B cell (primary cell): ENCODE measurements at regions not wholly inside any gene's neighbourhood (a gene's known extent, or its start where the extent isn't known, plus 50 kb on each side); places are given as distances from the start of the nearest gene placed in this dataset.

Experiments used
- ATAC-seq: fragments of 200-7000 bp; cut with Tn5 transposase; one replicate; pipeline ENCODE4 v1.10.0; 2021; ENCODE audit warnings: low read depth, mild to moderate bottlenecking, moderate number of reproducible peaks, moderate library complexity
- CTCF ChIA-PET: fragments of 350-600 bp; sonication (Branson Sonifier 250); formaldehyde crosslinking; loops from one replicate; lab custom pipeline; 2021; ENCODE audit warnings: antibody characterized with exemption, inconsistent platforms; lab: Charles Lee
- POLR2A ChIA-PET: fragments of 350-600 bp; sonication (Branson Sonifier 250); formaldehyde crosslinking; loops from one replicate; lab custom pipeline; 2021; ENCODE audit warnings: antibody characterized with exemption; lab: Charles Lee
- DNase-seq: peaks from one replicate; pipeline ENCODE4 v3.0.0; 2013
- H2AFZ ChIP-seq: 2 replicates; pipeline ENCODE4 v1.6.1; 2012; ENCODE audit warnings: mild to moderate bottlenecking, low read depth, low read length; ENCODE audit not compliant: insufficient read depth, poor library complexity, severe bottlenecking
- H3K27ac ChIP-seq, 2 donors: 1 replicate in 1 of 2; 2 replicates in 1 of 2; pipeline ENCODE4 v1.5.1; 2012 to 2013; ENCODE audit warnings: low read length in 2 of 2, mild to moderate bottlenecking in 2 of 2, moderate library complexity in 1 of 2
- H3K27me3 ChIP-seq, 4 experiments: fragments of 200-600 bp in 1 of 4; sonication (generic) in 1 of 4; replicated peaks in 1 of 4; 1 replicate in 2 of 4; 2 replicates in 2 of 4; pipeline versions ENCODE4 v1.6.1 to v1.7.0; 2013 to 2016; ENCODE audit warnings: low read length in 3 of 4, mild to moderate bottlenecking in 2 of 4, mixed read lengths in 1 of 4, moderate library complexity in 1 of 4; ENCODE audit not compliant: insufficient read depth in 4 of 4, control insufficient read depth in 3 of 4; ENCODE audit errors: control extremely low read depth in 1 of 4
- H3K36me3 ChIP-seq, 2 experiments: replicated peaks in 1 of 2; 1 replicate in 1 of 2; 2 replicates in 1 of 2; pipeline versions ENCODE4 v1.6.1 to v1.7.1; 2013; ENCODE audit warnings: low read length in 1 of 2; ENCODE audit not compliant: insufficient read depth in 2 of 2, control insufficient read depth in 1 of 2; ENCODE audit errors: control extremely low read depth in 1 of 2, extremely low read depth in 1 of 2
- H3K4me1 ChIP-seq, 2 donors: fragments of 200-600 bp in 1 of 2; sonication (generic) in 1 of 2; 1 replicate in 1 of 2; 2 replicates in 1 of 2; pipeline versions ENCODE4 v1.5.1 to v1.6.1; 2013 to 2017; ENCODE audit warnings: low read length in 2 of 2; ENCODE audit not compliant: control insufficient read depth in 2 of 2, insufficient read depth in 2 of 2
- H3K4me2 ChIP-seq: replicated peaks from 2 replicates; pipeline ENCODE3; 2012; ENCODE audit warnings: mild to moderate bottlenecking, low read depth, low read length; ENCODE audit not compliant: poor library complexity, severe bottlenecking
- H3K4me3 ChIP-seq, 5 experiments: fragments of 200-600 bp in 1 of 5; sonication (generic) in 1 of 5; 1 replicate in 3 of 5; 2 replicates in 2 of 5; pipeline versions ENCODE4 v1.5.1 to v1.7.0; 2011 to 2016; ENCODE audit warnings: low read length in 4 of 5, mild to moderate bottlenecking in 4 of 5, low read depth in 2 of 5, control low read depth in 1 of 5, moderate library complexity in 1 of 5; ENCODE audit not compliant: insufficient read depth in 1 of 5; ENCODE audit errors: control extremely low read depth in 1 of 5, extremely low read depth in 1 of 5
- H3K79me2 ChIP-seq: fragments of 200-600 bp; sonication (generic); one replicate; pipeline ENCODE4 v1.6.0; 2016; ENCODE audit warnings: low read length; ENCODE audit not compliant: control insufficient read depth, insufficient read depth
- H3K9ac ChIP-seq: fragments of 200-600 bp; sonication (generic); 2 replicates; pipeline ENCODE4 v1.6.1; 2017; ENCODE audit warnings: mild to moderate bottlenecking, low read length, moderate library complexity
- H3K9me3 ChIP-seq, 3 donors: one replicate each; pipeline versions ENCODE4 v1.6.1 to v1.7.1; 2013; ENCODE audit warnings: low read length in 2 of 3; ENCODE audit not compliant: control insufficient read depth in 2 of 3, insufficient read depth in 1 of 3; ENCODE audit errors: control extremely low read depth in 1 of 3
- H4K20me1 ChIP-seq: 2 replicates; pipeline ENCODE4 v1.6.0; 2012; ENCODE audit warnings: mild to moderate bottlenecking, low read length; ENCODE audit not compliant: insufficient read depth, control insufficient read depth, poor library complexity, severe bottlenecking
- H3K27ac Mint-ChIP-seq: one replicate; pipeline ENCODE4 v1.8.0; 2021; ENCODE audit warnings: mixed read lengths
- H3K27me3 Mint-ChIP-seq: one replicate; pipeline ENCODE4 v1.8.0; 2021; ENCODE audit warnings: mixed read lengths
- H3K4me1 Mint-ChIP-seq: one replicate; pipeline ENCODE4 v1.8.0; 2021; ENCODE audit warnings: mixed read lengths
- H3K4me3 Mint-ChIP-seq: one replicate; pipeline ENCODE4 v1.8.0; 2021; ENCODE audit warnings: mixed read lengths
- H3K9me3 Mint-ChIP-seq: one replicate; pipeline ENCODE4 v1.8.0; 2022; ENCODE audit warnings: mixed read lengths; ENCODE audit not compliant: insufficient read depth
- EZH2 ChIP-seq: IDR thresholded peaks from 2 replicates; pipeline ENCODE4 v1.6.1; 2012; ENCODE audit warnings: borderline replicate concordance, low read depth, mild to moderate bottlenecking, moderate library complexity, low read length; ENCODE audit not compliant: insufficient read depth, poor library complexity, severe bottlenecking
- WGBS: methylation state at CpG from one replicate; pipeline ENCODE4 v1.1.5; 2013; ENCODE audit warnings: missing lambda C conversion rate; ENCODE audit not compliant: insufficient coverage; 5-methylcytosine and 5-hydroxymethylcytosine counted together
- intact Hi-C: fragments of 100-400 bp; cut with micrococcal nuclease; formaldehyde crosslinking; loops from one replicate; pipeline ENCODE4 v1.10.0; 2022
- TF ChIP-seq, protein P1 (sequence below): fragments of 200-600 bp; IDR thresholded peaks from one replicate; pipeline ENCODE4 v1.8.0; 2022; ENCODE audit warnings: antibody characterized with exemption, mild to moderate bottlenecking

DNA sequence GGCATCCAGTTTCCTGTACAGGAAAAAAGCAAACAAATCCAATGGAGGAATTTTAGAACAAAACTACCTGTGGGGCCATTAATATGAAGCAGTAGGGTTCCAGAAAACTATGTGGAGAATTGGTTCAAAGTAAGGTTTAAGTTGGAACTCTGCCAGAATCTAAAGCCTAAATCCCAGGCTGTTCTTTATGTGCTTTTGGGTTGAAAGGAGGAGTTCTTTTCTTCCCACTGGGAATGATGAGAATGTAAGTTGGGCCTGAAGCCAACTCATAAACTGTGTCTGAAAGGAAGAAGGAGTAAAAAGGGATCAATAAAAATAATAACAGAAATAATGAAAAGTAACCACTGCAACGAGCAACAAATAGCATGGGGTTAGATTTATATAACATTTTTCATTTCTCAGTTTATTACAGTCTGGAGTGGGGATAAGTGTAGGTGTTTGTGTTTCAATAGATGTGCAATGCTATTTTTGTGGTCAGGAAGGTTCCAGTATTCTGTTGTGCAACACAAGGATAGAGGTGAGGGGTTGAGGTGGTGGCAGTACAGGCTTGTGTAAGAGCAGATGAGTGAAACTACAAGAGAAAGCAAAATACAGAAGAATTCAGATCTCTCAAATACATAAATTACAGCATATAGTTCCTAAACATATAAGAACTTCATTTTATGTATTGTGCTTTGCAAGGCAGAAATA lies 373.6 kb downstream of the EMP1 start:
- peaks cover 0 to 5% (median 0%) of the 10 kb centered on the region in 4 experiments for H3K27me3 ChIP-seq
- H3K9ac ChIP-seq: no peak overlapping the region
- H3K27me3 Mint-ChIP-seq: no peaks in the 10 kb centered on the region
- no peaks in the 10 kb centered on the region for H3K9me3 Mint-ChIP-seq
- no peak overlapping the region for H3K4me2 ChIP-seq
- CTCF ChIA-PET: interaction anchor here (1.2 kb wide), 1 partner anchor 292 kb away, joined by 3 read pairs; no protein-coding TSS in a partner anchor
- WGBS: no CpG with 5 or more reads among the region's 1 CpG
- DNase-seq (no peak), ATAC-seq (no peak)
- H3K27ac Mint-ChIP-seq: no peak overlapping the region
- H2AFZ ChIP-seq: no peak overlapping the region
- no peaks in the 10 kb centered on the region for H3K9me3 ChIP-seq
- no peak overlapping the region for H3K4me3 ChIP-seq
- H3K4me1 Mint-ChIP-seq: no peaks in the 10 kb centered on the region
- no peaks in the 10 kb centered on the region for H3K36me3 ChIP-seq
- H3K4me3 Mint-ChIP-seq: no peak overlapping the region
- no peaks in the 10 kb centered on the region for H3K4me1 ChIP-seq
- H3K79me2 ChIP-seq: no peaks in the 10 kb centered on the region
- intact Hi-C loops: no loop called here
- H3K27ac ChIP-seq: no peak overlapping the region
- TF ChIP-seq, protein P1, sequence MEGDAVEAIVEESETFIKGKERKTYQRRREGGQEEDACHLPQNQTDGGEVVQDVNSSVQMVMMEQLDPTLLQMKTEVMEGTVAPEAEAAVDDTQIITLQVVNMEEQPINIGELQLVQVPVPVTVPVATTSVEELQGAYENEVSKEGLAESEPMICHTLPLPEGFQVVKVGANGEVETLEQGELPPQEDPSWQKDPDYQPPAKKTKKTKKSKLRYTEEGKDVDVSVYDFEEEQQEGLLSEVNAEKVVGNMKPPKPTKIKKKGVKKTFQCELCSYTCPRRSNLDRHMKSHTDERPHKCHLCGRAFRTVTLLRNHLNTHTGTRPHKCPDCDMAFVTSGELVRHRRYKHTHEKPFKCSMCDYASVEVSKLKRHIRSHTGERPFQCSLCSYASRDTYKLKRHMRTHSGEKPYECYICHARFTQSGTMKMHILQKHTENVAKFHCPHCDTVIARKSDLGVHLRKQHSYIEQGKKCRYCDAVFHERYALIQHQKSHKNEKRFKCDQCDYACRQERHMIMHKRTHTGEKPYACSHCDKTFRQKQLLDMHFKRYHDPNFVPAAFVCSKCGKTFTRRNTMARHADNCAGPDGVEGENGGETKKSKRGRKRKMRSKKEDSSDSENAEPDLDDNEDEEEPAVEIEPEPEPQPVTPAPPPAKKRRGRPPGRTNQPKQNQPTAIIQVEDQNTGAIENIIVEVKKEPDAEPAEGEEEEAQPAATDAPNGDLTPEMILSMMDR: no peak
- no peak for TF ChIP-seq EZH2
- H4K20me1 ChIP-seq: no peaks in the 10 kb centered on the region
- POLR2A ChIA-PET: no interaction called here

DNA sequence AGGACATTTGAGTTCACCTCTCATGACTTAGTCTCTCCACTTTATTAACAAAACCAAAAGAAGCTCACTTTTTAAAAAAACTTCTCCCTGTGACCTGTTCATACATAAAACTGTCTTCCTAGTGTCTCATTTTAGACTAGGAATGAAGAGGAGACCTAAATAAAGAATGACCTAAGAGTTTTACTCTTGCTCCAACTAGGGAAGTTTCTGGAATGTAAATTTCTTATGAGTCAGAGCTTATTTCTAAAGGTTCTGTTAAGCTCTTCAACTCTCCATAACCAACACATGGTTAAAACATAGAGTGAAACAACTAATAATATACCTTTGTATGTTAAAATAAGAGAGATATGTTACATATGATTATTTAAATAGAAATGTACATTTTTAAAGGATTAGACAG lies 369.8 kb downstream of the EMP1 start:
- H3K4me3 Mint-ChIP-seq: no peak overlapping the region
- POLR2A ChIA-PET: no interaction called here

More for the DNA sequence above, 369.8 kb downstream of the EMP1 start:
- Histone ChIP-seq H3K9me3 (peaks cover 0 to 22% (median 0%) of the 10 kb centered on the region in 3 donors), H3K27ac (no peak overlapping the region), H3K9ac (no peak overlapping the region), H3K4me1 (no peaks in the 10 kb centered on the region), H3K36me3 (no peaks in the 10 kb centered on the region), H4K20me1 (no peaks in the 10 kb centered on the region), H3K79me2 (no peaks in the 10 kb centered on the region), H3K27me3 (peaks cover 0 to 5% (median 0%) of the 10 kb centered on the region in 4 experiments), H2AFZ (no peak overlapping the region), H3K4me2 (no peak overlapping the region), H3K4me3 (no peak overlapping the region)
- H3K4me1 Mint-ChIP-seq: no peaks in the 10 kb centered on the region
- intact Hi-C loops: no loop called here
- TF ChIP-seq EZH2: no peak
- TF ChIP-seq, protein P1: no peak
- DNase-seq (no peak), ATAC-seq (no peak)
- CTCF ChIA-PET: no interaction called here
- H3K9me3 Mint-ChIP-seq: no peaks in the 10 kb centered on the region
- no peak overlapping the region for H3K27ac Mint-ChIP-seq
- H3K27me3 Mint-ChIP-seq: no peaks in the 10 kb centered on the region
